Cardiac muscle cell (in vitro differentiated cells and primary cell): ENCODE measurements at regions not wholly inside any gene's neighbourhood (a gene's known extent, or its start where the extent isn't known, plus 50 kb on each side); places are given as distances from the start of the nearest gene placed in this dataset.
"Not testable (repeated sequence)": the region's sequence is repeated elsewhere in the genome, so short reads cannot be mapped to it uniquely, and the experiment has no call there.

Source experiments
- DNase-seq, 2 donors: peaks; one replicate each; pipeline versions ENCODE4 v3.0.0 to v3.0.0-alpha.2; 2010 to 2017; ENCODE audit warnings: low read depth in 1 of 2, low spot score in 1 of 2
- H3K27ac ChIP-seq: fragments of 200-600 bp; sonication (generic); 2 replicates; pipeline ENCODE4 v1.5.1; 2016
- H3K27me3 ChIP-seq: fragments of 200-600 bp; sonication (generic); 2 replicates; pipeline ENCODE4 v1.6.0; 2016; ENCODE audit warnings: control low read depth
- H3K36me3 ChIP-seq: fragments of 200-600 bp; sonication (generic); 2 replicates; pipeline ENCODE4 v1.5.1; 2016; ENCODE audit warnings: control low read depth
- H3K4me1 ChIP-seq: fragments of 200-600 bp; sonication (generic); 2 replicates; pipeline ENCODE4 v1.8.1; 2017; ENCODE audit warnings: low read depth, mild to moderate bottlenecking, mixed run types
- H3K4me3 ChIP-seq: fragments of 200-600 bp; sonication (generic); 2 replicates; pipeline ENCODE4 v1.5.1; 2016; ENCODE audit warnings: mild to moderate bottlenecking
- H3K9me3 ChIP-seq: fragments of 200-600 bp; sonication (generic); 2 replicates; pipeline ENCODE4 v1.5.1; 2017; ENCODE audit warnings: low read depth, mild to moderate bottlenecking, control low read depth
- TF ChIP-seq, protein P1 (sequence below): IDR thresholded peaks from 2 replicates; pipeline ENCODE4 v1.5.1; 2012; ENCODE audit warnings: low read depth, mild to moderate bottlenecking, low read length

DNA sequence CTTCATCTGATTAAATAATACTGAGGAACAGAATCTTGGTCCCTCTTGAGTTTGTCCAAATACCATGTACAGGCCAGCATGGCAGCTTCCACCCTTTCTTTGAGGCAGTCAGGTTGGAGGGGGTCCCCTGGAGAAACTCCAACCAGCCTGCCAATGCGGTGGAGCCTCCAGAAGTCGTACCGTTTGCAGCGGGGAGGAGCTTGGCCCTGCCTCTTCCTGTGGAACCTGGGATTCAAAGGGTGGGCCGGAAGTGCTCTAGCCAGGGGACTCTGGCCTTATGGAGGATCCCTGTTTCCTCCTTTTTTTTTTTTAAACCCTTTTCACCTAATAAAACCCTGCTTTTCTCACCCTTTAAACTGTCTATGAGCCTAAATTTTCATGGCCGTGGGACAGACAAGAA lies 216.3 kb upstream of the ZNF608 start:
- H3K36me3 ChIP-seq, result no peaks in the 10 kb centered on the region
- no peaks in the 10 kb centered on the region for H3K9me3 ChIP-seq
- H3K4me1 ChIP-seq, result peaks cover 6% of the 10 kb centered on the region
- H3K27ac ChIP-seq, result no peak overlapping the region
- DNase-seq, result no peak
- no peaks in the 10 kb centered on the region for H3K27me3 ChIP-seq
- no peak overlapping the region for H3K4me3 ChIP-seq
- TF ChIP-seq, protein P1, sequence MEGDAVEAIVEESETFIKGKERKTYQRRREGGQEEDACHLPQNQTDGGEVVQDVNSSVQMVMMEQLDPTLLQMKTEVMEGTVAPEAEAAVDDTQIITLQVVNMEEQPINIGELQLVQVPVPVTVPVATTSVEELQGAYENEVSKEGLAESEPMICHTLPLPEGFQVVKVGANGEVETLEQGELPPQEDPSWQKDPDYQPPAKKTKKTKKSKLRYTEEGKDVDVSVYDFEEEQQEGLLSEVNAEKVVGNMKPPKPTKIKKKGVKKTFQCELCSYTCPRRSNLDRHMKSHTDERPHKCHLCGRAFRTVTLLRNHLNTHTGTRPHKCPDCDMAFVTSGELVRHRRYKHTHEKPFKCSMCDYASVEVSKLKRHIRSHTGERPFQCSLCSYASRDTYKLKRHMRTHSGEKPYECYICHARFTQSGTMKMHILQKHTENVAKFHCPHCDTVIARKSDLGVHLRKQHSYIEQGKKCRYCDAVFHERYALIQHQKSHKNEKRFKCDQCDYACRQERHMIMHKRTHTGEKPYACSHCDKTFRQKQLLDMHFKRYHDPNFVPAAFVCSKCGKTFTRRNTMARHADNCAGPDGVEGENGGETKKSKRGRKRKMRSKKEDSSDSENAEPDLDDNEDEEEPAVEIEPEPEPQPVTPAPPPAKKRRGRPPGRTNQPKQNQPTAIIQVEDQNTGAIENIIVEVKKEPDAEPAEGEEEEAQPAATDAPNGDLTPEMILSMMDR, result no peak

DNA sequence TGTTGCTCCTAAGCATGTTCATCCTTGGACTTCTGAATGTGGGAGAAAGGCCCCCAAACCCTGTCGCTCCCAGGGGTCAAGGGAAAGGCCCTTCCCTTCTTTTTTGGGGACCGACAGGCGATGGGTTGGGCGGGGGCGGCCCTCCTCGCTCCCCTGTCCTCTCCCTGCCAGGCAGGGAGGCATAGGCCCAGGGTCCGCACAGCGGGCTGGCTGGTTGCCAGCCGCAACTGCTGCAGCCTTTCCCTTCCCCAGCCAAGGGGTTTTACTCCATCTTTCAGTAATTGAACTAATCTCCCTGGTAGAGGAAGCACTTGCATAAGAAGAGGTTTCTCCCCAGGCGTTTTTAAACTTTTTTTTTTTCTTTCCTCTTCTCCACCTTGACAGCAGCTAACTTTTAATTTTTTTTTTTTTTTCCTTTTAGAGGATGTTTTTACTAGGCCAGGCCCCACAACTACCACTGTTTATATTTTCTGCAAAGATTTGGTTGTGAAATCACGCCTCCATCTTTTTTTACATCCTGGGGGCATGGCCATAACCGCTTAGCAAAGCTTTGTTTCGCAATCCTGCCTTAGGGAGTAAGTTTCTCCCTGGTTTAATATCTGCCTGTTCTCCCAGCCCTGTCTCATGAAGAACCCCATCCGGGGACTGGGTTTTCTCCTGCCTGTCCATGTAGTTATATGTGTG lies 216.9 kb upstream of the ZNF608 start:
- TF ChIP-seq, protein P1, result no peak
- Histone ChIP-seq H3K36me3 (no peaks in the 10 kb centered on the region), H3K9me3 (no peaks in the 10 kb centered on the region), H3K27me3 (no peaks in the 10 kb centered on the region), H3K27ac (no peak overlapping the region), H3K4me1 (peaks cover 6% of the 10 kb centered on the region), H3K4me3 (no peak overlapping the region)
- peak; percentile 4 to 93 for DNase-seq

DNA sequence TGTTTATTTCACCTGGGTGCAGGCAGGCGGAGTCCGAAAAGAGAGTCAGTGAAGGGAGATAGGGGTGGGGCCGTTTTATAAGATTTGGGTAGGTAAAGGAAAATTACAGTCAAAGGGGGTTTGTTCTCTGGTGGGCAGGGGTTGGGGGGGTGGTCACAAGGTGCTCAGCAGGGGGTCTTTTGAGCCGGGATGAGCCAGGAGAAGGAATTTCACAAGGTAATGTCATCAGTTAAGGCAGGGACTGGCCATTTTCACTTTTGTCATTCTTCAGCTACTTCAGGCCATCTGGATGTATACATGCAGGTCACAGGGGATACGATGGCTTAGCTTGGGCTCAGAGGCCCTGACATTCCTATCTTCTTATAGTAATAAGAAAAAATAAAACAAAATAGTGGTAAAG lies 220.3 kb upstream of the ZNF608 start:
- DNase-seq, H3K27me3 ChIP-seq: not testable (repeated sequence)

DNA sequence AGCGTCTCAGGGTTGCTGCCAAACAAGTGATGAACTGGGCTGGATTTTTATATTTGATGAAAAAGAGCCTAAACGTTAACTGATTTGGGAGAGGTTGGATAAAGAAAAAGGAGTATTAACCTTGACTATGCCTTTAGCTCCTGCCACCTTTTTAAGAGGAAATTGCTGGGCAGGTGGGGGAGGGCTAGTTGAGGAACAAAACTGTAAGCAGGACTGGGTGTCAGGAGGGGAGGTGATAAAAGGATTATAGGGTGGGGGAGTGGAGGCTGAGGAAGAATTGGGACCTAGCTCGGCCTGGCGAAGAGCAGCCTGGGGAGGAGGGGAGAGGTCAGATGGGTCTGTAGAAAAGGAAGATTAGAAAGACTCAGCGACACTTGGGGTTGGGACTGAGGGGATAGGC lies 223.9 kb upstream of the ZNF608 start:
- not testable (repeated sequence) for H3K36me3 ChIP-seq, H3K27me3 ChIP-seq, H3K27ac ChIP-seq, DNase-seq, H3K4me3 ChIP-seq, H3K4me1 ChIP-seq, H3K9me3 ChIP-seq

More for the DNA sequence above, 220.3 kb upstream of the ZNF608 start:
- not testable (repeated sequence) for H3K4me1 ChIP-seq, H3K36me3 ChIP-seq, H3K4me3 ChIP-seq, H3K27ac ChIP-seq, H3K9me3 ChIP-seq

DNA sequence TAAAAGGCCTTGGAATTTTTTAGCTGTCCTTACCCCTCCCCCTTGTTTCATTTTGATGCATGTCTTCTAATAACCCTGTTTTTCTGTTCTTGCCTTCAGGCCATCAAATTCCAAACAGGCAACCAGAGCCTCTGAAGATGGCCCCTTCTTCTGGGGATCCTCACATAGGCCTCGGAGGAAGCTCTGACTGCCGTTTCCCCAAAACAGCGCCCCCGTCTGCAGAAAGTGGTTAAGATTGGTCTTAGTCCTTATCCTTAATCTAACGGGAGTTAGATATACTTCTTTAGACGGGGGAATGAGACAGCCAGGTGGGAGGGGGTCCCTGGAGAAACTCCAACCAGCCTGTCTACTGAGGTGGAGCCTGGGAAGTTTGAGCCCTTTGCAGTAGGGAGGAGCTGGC lies 226.3 kb upstream of the ZNF608 start:
- TF ChIP-seq, protein P1, result no peak
- Histone ChIP-seq H3K27me3 (no peaks in the 10 kb centered on the region), H3K9me3 (no peaks in the 10 kb centered on the region), H3K4me3 (no peak overlapping the region), H3K36me3 (no peaks in the 10 kb centered on the region), H3K4me1 (no peaks in the 10 kb centered on the region), H3K27ac (no peak overlapping the region)
- no peak for DNase-seq

DNA sequence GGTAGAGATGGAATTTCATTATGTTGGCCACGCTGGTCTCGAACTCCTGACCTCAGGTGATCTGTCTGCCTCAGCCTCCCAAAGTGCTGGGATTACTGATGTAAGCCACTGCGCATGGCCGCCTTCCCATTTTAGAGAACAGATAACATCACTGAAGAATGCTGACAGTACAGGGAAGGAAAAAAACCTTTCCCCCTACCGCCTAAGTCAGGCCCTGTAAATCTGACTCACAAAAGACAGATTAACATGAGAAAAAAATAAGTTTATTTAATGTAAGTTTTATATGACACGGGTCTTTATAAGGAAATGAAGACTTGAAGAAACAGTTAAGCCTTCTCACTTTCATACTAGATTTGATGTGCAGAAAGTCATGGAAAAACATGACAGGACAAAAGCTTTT lies 227.2 kb upstream of the ZNF608 start:
- Histone ChIP-seq H3K36me3 (no peaks in the 10 kb centered on the region), H3K9me3 (no peaks in the 10 kb centered on the region), H3K27ac (no peak overlapping the region), H3K4me1 (no peaks in the 10 kb centered on the region), H3K4me3 (no peak overlapping the region), H3K27me3 (no peaks in the 10 kb centered on the region)
- TF ChIP-seq, protein P1, result no peak
- DNase-seq, result no peak

DNA sequence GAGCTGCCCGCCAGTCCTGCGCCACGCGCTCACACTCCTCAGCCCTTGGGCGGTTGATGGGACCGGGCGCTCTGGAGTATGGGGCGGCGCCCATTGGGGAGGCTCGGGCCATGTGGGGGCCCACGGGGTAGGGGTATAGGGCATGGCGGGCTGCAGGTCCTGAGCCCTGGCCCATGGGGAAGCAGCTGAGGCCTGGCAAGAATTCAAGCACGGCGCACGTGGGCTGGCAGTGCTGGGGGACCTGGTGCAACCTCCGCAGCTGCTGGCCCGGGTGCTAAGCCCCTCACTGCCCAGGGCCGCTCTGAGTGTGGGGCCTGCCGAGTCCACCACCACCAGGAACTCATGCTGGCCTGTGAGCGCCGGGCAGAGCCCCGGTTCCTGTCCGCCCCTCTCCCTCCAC lies 229.6 kb upstream of the ZNF608 start:
- H3K9me3 ChIP-seq, result no peaks in the 10 kb centered on the region
- H3K4me1 ChIP-seq, result peaks cover 21% of the 10 kb centered on the region
- DNase-seq, result no peak
- H3K27ac ChIP-seq, result no peak overlapping the region
- H3K36me3 ChIP-seq, result no peaks in the 10 kb centered on the region
- TF ChIP-seq, protein P1, result no peak
- no peak overlapping the region for H3K4me3 ChIP-seq
- H3K27me3 ChIP-seq, result no peaks in the 10 kb centered on the region
